ENCODE measurements at regions not wholly inside any gene's neighbourhood (a gene's known extent, or its start where the extent isn't known, plus 50 kb on each side); places are given as distances from the start of the nearest gene placed in this dataset.
"Not testable (repeated sequence)": the region's sequence is repeated elsewhere in the genome, so short reads cannot be mapped to it uniquely, and the experiment has no call there.

- DNase-seq = no peak
Observed at GRCh38 chr5:40347981-40348725, 331.6 kb upstream of the PTGER4 start.

GRCh38 chr5:40346901-40347300 is 332.8 kb upstream of the PTGER4 start:
- no peak for DNase-seq

- not testable (repeated sequence) for DNase-seq
Observed at GRCh38 chr5:40338434-40338833, 341.3 kb upstream of the PTGER4 start.

- DNase-seq = no peak
Observed at GRCh38 chr5:40334242-40334635, 345.5 kb upstream of the PTGER4 start.

- no peak for DNase-seq
Observed at GRCh38 chr5:40333459-40334241, 346.1 kb upstream of the PTGER4 start.

GRCh38 chr5:40332970-40333369 is 346.7 kb upstream of the PTGER4 start:
- no peak for DNase-seq

- DNase-seq = no peak
Observed at GRCh38 chr5:40331616-40332015, 348.1 kb upstream of the PTGER4 start.

GRCh38 chr5:40321514-40321913 is 358.2 kb upstream of the PTGER4 start:
- no peak for DNase-seq

GRCh38 chr5:40318395-40318794 is 361.3 kb upstream of the PTGER4 start:
- no peak for DNase-seq

- no peak for DNase-seq
Observed at GRCh38 chr5:40317023-40317422, 362.7 kb upstream of the PTGER4 start.

GRCh38 chr5:40315126-40315525 is 364.6 kb upstream of the PTGER4 start:
- DNase-seq = no peak

- no peak for DNase-seq
Observed at GRCh38 chr5:40314275-40314674, 365.4 kb upstream of the PTGER4 start.

GRCh38 chr5:40312205-40312604 is 367.5 kb upstream of the PTGER4 start:
- DNase-seq = no peak

GRCh38 chr5:40309851-40310250 is 369.9 kb upstream of the PTGER4 start:
- no peak for DNase-seq

GRCh38 chr5:40308867-40309266 is 370.8 kb upstream of the PTGER4 start:
- no peak for DNase-seq

- no peak for DNase-seq
Observed at GRCh38 chr5:40307920-40308319, 371.8 kb upstream of the PTGER4 start.

GRCh38 chr5:40306869-40307487 is 372.7 kb upstream of the PTGER4 start:
- no peak for DNase-seq

- DNase-seq = no peak
Observed at GRCh38 chr5:40292006-40292405, 387.7 kb upstream of the PTGER4 start.

GRCh38 chr5:40291338-40291737 is 388.4 kb upstream of the PTGER4 start:
- peak; percentile 35 for DNase-seq

GRCh38 chr5:40288800-40289485 is 390.8 kb upstream of the PTGER4 start:
- DNase-seq = no peak

GRCh38 chr5:40284863-40285262 is 394.9 kb upstream of the PTGER4 start:
- no peak for DNase-seq

GRCh38 chr5:40278881-40279280 is 400.8 kb upstream of the PTGER4 start:
- DNase-seq = no peak

Data from fibroblast of skin of abdomen (primary cell).